Tibial nerve (tissue), 4 donors: ENCODE measurements at regions not wholly inside any gene's neighbourhood (a gene's known extent, or its start where the extent isn't known, plus 50 kb on each side); places are given as distances from the start of the nearest gene placed in this dataset.

ENCODE experiments used
- DNase-seq, 2 donors: peaks; one replicate each; pipeline ENCODE4 v3.0.0-alpha.2; 2019; ENCODE audit warnings: low spot score in 2 of 2
- H3K27ac ChIP-seq, 4 donors: fragments of 200-600 bp; sonication (generic) in 3 of 4; one replicate each; pipeline ENCODE4 v1.5.1; 2017 to 2019; ENCODE audit warnings: mild to moderate bottlenecking in 1 of 4
- H3K27me3 ChIP-seq, 2 donors: fragments of 200-600 bp; sonication (generic) in 1 of 2; one replicate each; pipeline versions ENCODE4 v1.5.1 to v1.6.0; 2017 to 2019
- H3K36me3 ChIP-seq, 3 donors: fragments of 200-600 bp; sonication (generic); one replicate each; pipeline ENCODE4 v1.5.1; 2018 to 2019
- H3K4me1 ChIP-seq, 4 donors: fragments of 200-600 bp; sonication (generic) in 3 of 4; one replicate each; pipeline ENCODE4 v1.5.1; 2017 to 2019
- H3K4me3 ChIP-seq, 4 donors: fragments of 200-600 bp; sonication (generic) in 3 of 4; one replicate each; pipeline ENCODE4 v1.5.1; 2017 to 2019; ENCODE audit warnings: mild to moderate bottlenecking in 1 of 4, moderate library complexity in 1 of 4
- H3K9me3 ChIP-seq, 4 donors: fragments of 200-600 bp; sonication (generic) in 3 of 4; one replicate each; pipeline ENCODE4 v1.5.1; 2017 to 2019
- EP300 ChIP-seq, 2 donors: sonication (generic); formaldehyde crosslinking; IDR thresholded peaks; one replicate each; pipeline ENCODE4 v1.6.1; 2017; ENCODE audit warnings: antibody characterized with exemption in 2 of 2, mild to moderate bottlenecking in 1 of 2
- POLR2A ChIP-seq, 2 donors: fragments of 450-650 bp; IDR thresholded peaks; one replicate each; pipeline ENCODE4 v1.6.1; 2017; ENCODE audit warnings: antibody characterized with exemption in 2 of 2, mild to moderate bottlenecking in 2 of 2, moderate library complexity in 2 of 2
- WGBS, 2 donors: methylation state at CpG; one replicate each; pipeline ENCODE4 v1.1.5; 2018; 5-methylcytosine and 5-hydroxymethylcytosine counted together
- TF ChIP-seq, protein P1 (sequence below), 5 experiments: fragments of 200-600 bp in 3 of 5; fragments of 450-650 bp in 2 of 5; sonication (generic) in 3 of 5; IDR thresholded peaks; one replicate each; pipeline ENCODE4 v1.5.1; 2016 to 2019; ENCODE audit warnings: antibody characterized with exemption in 5 of 5, mild to moderate bottlenecking in 3 of 5, moderate library complexity in 2 of 5

DNA sequence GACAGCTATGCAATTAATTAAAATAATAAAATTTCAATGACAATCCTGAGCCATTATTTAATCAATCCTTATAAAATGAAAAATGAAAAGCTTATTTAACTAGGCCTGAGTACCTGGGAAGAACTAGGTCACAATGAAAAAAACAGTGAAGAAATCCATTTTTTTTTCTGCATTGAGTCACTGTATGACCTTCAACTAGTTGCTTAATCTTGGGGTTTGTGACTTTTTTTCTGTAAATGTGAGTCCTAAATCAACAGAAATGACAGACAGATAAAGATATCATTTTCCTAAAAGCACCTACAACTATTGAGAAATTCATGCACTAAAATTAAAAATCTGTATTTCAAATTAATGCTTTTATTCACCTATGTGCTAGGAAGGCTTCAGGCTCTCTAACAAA lies 96.8 kb downstream of the TMEM26 start:
- no peaks in the 10 kb centered on the region for H3K9me3 ChIP-seq
- no peaks in the 10 kb centered on the region for H3K4me1 ChIP-seq
- H3K4me3 ChIP-seq = no peak overlapping the region
- H3K36me3 ChIP-seq = no peaks in the 10 kb centered on the region
- H3K27me3 ChIP-seq = no peaks in the 10 kb centered on the region
- no peak for DNase-seq
- TF ChIP-seq, protein P1, sequence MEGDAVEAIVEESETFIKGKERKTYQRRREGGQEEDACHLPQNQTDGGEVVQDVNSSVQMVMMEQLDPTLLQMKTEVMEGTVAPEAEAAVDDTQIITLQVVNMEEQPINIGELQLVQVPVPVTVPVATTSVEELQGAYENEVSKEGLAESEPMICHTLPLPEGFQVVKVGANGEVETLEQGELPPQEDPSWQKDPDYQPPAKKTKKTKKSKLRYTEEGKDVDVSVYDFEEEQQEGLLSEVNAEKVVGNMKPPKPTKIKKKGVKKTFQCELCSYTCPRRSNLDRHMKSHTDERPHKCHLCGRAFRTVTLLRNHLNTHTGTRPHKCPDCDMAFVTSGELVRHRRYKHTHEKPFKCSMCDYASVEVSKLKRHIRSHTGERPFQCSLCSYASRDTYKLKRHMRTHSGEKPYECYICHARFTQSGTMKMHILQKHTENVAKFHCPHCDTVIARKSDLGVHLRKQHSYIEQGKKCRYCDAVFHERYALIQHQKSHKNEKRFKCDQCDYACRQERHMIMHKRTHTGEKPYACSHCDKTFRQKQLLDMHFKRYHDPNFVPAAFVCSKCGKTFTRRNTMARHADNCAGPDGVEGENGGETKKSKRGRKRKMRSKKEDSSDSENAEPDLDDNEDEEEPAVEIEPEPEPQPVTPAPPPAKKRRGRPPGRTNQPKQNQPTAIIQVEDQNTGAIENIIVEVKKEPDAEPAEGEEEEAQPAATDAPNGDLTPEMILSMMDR (IDR thresholded peaks at IDR 0.05) = no peak
- TF ChIP-seq EP300 (IDR thresholded peaks at IDR 0.05) = no peak
- TF ChIP-seq POLR2A (IDR thresholded peaks at IDR 0.05) = no peak
- no peak overlapping the region for H3K27ac ChIP-seq

DNA sequence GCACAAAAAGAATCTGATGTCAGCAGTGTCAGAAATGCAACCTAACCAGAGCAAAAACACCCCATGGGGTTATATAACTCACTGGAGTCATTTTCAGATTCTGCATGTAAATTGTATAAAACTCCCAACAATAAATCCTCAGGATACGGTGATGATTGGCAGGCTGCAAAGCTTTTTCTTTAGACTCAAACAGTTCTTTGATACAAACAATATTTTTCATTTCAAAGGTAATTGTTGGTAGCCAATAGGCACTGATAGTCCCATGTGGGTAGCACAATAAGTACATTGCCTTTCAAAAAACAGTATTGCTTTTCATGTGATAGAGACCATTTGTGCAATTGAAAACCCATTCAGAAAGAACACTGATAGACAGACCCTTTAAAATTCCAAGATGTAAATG lies 98.0 kb downstream of the TMEM26 start:
- no peak for DNase-seq
- Histone ChIP-seq H3K9me3 (no peaks in the 10 kb centered on the region), H3K27me3 (no peaks in the 10 kb centered on the region), H3K36me3 (no peaks in the 10 kb centered on the region), H3K4me3 (no peak overlapping the region), H3K27ac (no peak overlapping the region), H3K4me1 (no peaks in the 10 kb centered on the region)
- 56 to 72% methylated on average over 1 of the region's 1 CpG for WGBS, 2 donors
- TF ChIP-seq POLR2A (IDR thresholded peaks at IDR 0.05) (no peak), EP300 (IDR thresholded peaks at IDR 0.05) (no peak)
- TF ChIP-seq, protein P1 (IDR thresholded peaks at IDR 0.05) = no peak

DNA sequence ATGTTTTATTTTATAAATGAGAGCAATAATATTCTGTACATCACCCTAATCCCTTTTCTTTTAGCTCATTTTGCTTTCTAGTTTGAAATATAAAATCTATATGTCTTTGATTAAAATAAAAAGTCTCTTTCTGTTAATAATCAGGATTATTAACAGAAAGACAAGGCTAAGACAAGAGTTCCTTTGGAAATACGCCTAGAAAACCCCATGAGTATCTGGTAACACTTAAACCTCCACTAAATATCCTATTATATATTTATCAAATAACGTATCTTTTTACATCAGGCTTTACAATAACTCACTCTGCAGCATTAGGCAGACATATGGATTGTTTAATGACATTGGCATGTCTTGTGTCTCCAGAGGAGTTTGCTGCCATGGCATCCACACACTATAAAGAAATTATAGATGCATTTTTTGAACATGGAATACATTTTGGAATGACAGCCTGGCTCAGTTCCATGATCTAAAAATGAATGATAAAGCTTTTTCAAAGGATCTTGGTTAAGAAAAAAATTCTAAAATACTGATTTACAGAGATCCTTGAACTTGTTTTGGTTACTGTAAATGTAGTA lies 98.7 kb downstream of the TMEM26 start:
- Histone ChIP-seq H3K36me3 (no peaks in the 10 kb centered on the region), H3K9me3 (no peaks in the 10 kb centered on the region), H3K27ac (no peak overlapping the region), H3K27me3 (no peaks in the 10 kb centered on the region), H3K4me1 (no peaks in the 10 kb centered on the region), H3K4me3 (no peak overlapping the region)
- no peak for DNase-seq
- 42 to 45% methylated on average over 2 of the region's 2 CpGs for WGBS, 2 donors
- TF ChIP-seq POLR2A (IDR thresholded peaks at IDR 0.05) (no peak), EP300 (IDR thresholded peaks at IDR 0.05) (no peak)
- TF ChIP-seq, protein P1 (IDR thresholded peaks at IDR 0.05) = no peak

DNA sequence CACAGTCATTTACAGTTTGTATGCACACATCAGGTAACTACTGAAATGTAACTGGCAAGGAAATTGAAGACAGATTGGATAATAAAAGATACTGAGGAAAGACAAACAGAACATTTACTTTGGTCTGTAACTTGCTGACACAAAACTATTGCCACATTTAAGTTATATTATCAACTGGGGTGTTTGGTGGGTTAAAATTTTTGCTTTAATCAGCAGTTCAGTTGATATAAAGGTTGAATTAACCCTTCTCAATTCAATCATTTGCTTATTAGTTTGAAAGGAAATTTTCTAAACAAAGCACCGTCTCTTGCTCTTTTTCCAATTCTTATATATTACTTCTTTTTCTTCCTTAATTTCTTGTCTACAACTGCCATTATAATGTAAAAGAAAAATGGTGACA lies 102.4 kb downstream of the TMEM26 start:
- Histone ChIP-seq H3K4me3 (no peak overlapping the region), H3K9me3 (no peaks in the 10 kb centered on the region), H3K27ac (no peak overlapping the region), H3K4me1 (no peaks in the 10 kb centered on the region), H3K36me3 (no peaks in the 10 kb centered on the region), H3K27me3 (no peaks in the 10 kb centered on the region)
- TF ChIP-seq, protein P1 (IDR thresholded peaks at IDR 0.05) = no peak
- TF ChIP-seq EP300 (IDR thresholded peaks at IDR 0.05) = no peak
- no peak for TF ChIP-seq POLR2A (IDR thresholded peaks at IDR 0.05)
- DNase-seq = no peak
- WGBS, 2 donors = 89 to 94% methylated on average over 1 of the region's 1 CpG

DNA sequence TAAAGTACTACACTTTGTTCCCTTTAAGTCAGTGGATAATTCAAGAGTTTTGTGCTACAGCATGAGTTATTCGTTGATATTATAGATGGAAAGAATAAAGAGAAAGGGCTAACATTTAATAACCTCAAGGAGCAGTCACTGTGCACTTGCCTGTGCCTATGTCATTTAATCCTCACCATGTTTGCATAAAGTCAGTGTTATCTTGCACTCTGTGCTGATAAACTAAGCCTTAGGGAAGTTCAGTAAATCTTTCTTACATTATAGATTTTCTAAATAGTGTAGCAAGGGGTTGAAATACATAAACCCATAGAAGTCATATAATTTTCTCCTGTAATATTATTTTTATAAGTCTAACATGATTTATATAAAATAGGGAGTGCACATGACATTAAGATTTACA lies 103.1 kb downstream of the TMEM26 start:
- WGBS, 2 donors = 0% methylated on average over 1 of the region's 1 CpG
- no peaks in the 10 kb centered on the region for H3K4me1 ChIP-seq
- H3K27me3 ChIP-seq = no peaks in the 10 kb centered on the region
- no peak overlapping the region for H3K4me3 ChIP-seq
- H3K9me3 ChIP-seq = no peaks in the 10 kb centered on the region
- no peak overlapping the region for H3K27ac ChIP-seq
- no peak for TF ChIP-seq EP300 (IDR thresholded peaks at IDR 0.05)
- no peak for TF ChIP-seq POLR2A (IDR thresholded peaks at IDR 0.05)
- TF ChIP-seq, protein P1 (IDR thresholded peaks at IDR 0.05) = no peak
- DNase-seq = no peak
- H3K36me3 ChIP-seq = no peaks in the 10 kb centered on the region
